HepG2 (cell line): ENCODE measurements at regions not wholly inside any gene's neighbourhood (a gene's known extent, or its start where the extent isn't known, plus 50 kb on each side); places are given as distances from the start of the nearest gene placed in this dataset.

Experiments
- FLYWCH1 ChIP-seq: sonication (generic); formaldehyde crosslinking; IDR thresholded peaks from 2 replicates; pipeline ENCODE4 v1.8.1; 2023; ENCODE audit warnings: mild to moderate bottlenecking, missing genetic modification reagents
- FOXM1 ChIP-seq: sonication (generic); formaldehyde crosslinking; IDR thresholded peaks from 2 replicates; pipeline ENCODE4 v1.5.0; 2020; ENCODE audit warnings: missing genetic modification reagents
- HCFC1 ChIP-seq: fragments of 150-350 bp; IDR thresholded peaks from 2 replicates; pipeline ENCODE4 v1.6.1; 2014; ENCODE audit warnings: low read depth, low read length
- MED13 ChIP-seq: sonication (generic); formaldehyde crosslinking; IDR thresholded peaks from 2 replicates; pipeline ENCODE4 v1.5.0; 2020; ENCODE audit warnings: missing genetic modification reagents
- RBM22 ChIP-seq: fragments of 200-400 bp; formaldehyde crosslinking; optimal IDR thresholded peaks from 2 replicates; pipeline ENCODE3; 2017; ENCODE audit warnings: mild to moderate bottlenecking, low read length, moderate library complexity
- SKI ChIP-seq: fragments of 450-650 bp; IDR thresholded peaks from one replicate; pipeline ENCODE4 v1.6.1; 2018; ENCODE audit warnings: mild to moderate bottlenecking; ENCODE audit not compliant: partially characterized antibody
- TBL1XR1 ChIP-seq: fragments of 150-350 bp; IDR thresholded peaks from 2 replicates; pipeline ENCODE4 v1.6.1; 2014; ENCODE audit warnings: borderline replicate concordance, low read length; ENCODE audit not compliant: partially characterized antibody
- TEAD3 ChIP-seq: optimal IDR thresholded peaks from 2 replicates; pipeline ENCODE3; 2016; ENCODE audit warnings: borderline replicate concordance
- TMF1 ChIP-seq: sonication (generic); formaldehyde crosslinking; IDR thresholded peaks from 2 replicates; pipeline ENCODE4 v1.8.1; 2022; ENCODE audit warnings: low read depth, missing genetic modification reagents
- TRIM22 ChIP-seq: fragments of 450-650 bp; IDR thresholded peaks from 2 replicates; pipeline ENCODE4 v1.6.1; 2017
- ZHX1 ChIP-seq: sonication (generic); formaldehyde crosslinking; IDR thresholded peaks from 2 replicates; pipeline ENCODE4 v1.8.1; 2022; ENCODE audit warnings: low read depth, mild to moderate bottlenecking, missing genetic modification reagents
- ZNF678 ChIP-seq: sonication (generic); formaldehyde crosslinking; IDR thresholded peaks from 2 replicates; pipeline ENCODE4 v1.4.0; 2020; ENCODE audit warnings: mild to moderate bottlenecking, missing genetic modification reagents
- TF ChIP-seq, protein P1 (sequence below), 2 experiments: sonication (generic) in 1 of 2; formaldehyde crosslinking in 1 of 2; IDR thresholded peaks; 2 replicates each; pipeline versions ENCODE4 v1.4.0 to v1.6.1; 2016 to 2020; ENCODE audit warnings: borderline replicate concordance in 1 of 2, low read depth in 1 of 2, mild to moderate bottlenecking in 1 of 2, missing genetic modification reagents in 1 of 2
- TF ChIP-seq, protein P2 (sequence below): sonication (generic); formaldehyde crosslinking; IDR thresholded peaks from 2 replicates; pipeline ENCODE4 v1.4.0; 2020; ENCODE audit warnings: mild to moderate bottlenecking, missing genetic modification reagents
- TF ChIP-seq, protein P3 (sequence below), 2 experiments: sonication (generic) in 1 of 2; formaldehyde crosslinking in 1 of 2; IDR thresholded peaks; 2 replicates each; pipeline versions ENCODE4 v1.5.1 to v1.6.1; 2011 to 2020; ENCODE audit warnings: borderline replicate concordance in 1 of 2, low read depth in 1 of 2, low read length in 1 of 2, mild to moderate bottlenecking in 1 of 2, missing genetic modification reagents in 1 of 2, moderate library complexity in 1 of 2
- TF ChIP-seq, protein P4 (sequence below): sonication (generic); formaldehyde crosslinking; IDR thresholded peaks from 2 replicates; pipeline ENCODE4 v1.5.1; 2020; ENCODE audit warnings: missing genetic modification reagents, mild to moderate bottlenecking, borderline replicate concordance

DNA sequence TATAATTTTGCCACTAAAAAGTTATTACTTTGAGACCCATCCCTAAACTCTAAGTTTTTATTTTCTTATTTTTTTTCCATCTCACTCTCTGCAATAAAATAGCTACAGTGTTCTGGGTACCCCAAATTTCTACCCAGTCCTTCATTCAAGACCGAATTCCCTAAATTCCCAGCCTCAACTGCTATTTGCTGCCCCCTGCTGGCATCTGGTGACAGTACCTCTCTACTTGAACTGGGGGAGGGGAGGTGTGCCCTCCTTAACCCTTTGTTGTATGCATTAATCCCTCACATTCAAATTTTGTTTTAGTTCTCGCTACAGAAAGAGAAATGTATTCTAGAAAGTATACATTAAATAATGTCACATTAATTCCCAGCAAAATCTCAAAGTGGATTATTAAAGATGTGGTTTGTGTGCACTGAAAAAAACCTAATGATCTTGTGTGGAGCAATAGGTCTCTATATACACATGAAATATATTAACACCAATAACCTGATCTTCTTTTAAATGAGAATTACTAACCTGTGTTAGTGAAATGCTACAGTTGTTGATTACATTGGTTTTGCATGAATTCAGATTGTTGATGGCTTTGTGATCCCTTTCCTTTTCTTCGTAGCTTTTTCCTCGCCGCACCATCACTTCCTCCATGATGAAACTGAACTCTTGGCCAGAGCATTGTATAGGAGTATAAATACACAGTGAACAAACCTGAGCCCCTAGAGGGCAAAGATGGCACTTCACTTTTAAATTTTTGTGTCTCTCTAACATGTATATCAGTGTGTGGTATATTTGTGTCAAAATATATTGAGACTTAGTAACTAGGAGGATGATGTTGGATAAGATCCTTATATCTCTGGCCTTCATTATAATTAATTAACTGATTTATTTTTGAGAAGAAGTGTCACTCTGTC lies 590.0 kb downstream of the METTL15 start (continued):
- TF ChIP-seq, protein P1, sequence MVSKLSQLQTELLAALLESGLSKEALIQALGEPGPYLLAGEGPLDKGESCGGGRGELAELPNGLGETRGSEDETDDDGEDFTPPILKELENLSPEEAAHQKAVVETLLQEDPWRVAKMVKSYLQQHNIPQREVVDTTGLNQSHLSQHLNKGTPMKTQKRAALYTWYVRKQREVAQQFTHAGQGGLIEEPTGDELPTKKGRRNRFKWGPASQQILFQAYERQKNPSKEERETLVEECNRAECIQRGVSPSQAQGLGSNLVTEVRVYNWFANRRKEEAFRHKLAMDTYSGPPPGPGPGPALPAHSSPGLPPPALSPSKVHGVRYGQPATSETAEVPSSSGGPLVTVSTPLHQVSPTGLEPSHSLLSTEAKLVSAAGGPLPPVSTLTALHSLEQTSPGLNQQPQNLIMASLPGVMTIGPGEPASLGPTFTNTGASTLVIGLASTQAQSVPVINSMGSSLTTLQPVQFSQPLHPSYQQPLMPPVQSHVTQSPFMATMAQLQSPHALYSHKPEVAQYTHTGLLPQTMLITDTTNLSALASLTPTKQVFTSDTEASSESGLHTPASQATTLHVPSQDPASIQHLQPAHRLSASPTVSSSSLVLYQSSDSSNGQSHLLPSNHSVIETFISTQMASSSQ (IDR thresholded peaks at IDR 0.05; ENCODE audit: low read depth), result no peak
- TF ChIP-seq, protein P1 (CRISPR knock-in tag; IDR thresholded peaks at IDR 0.05; ENCODE audit: borderline replicate concordance), result no peak
- TF ChIP-seq TRIM22 (no peak), TBL1XR1 (no peak), HCFC1 (no peak), RBM22 (no peak), FOXM1 (CRISPR knock-in tag) (no peak), MED13 (CRISPR knock-in tag) (no peak), TMF1 (CRISPR knock-in tag) (no peak), SKI (no peak), FLYWCH1 (CRISPR knock-in tag) (no peak), ZHX1 (CRISPR knock-in tag) (no peak), ZNF678 (CRISPR knock-in tag) (no peak), TEAD3 (CRISPR knock-in tag) (peak; percentile 55)
- TF ChIP-seq, protein P2, sequence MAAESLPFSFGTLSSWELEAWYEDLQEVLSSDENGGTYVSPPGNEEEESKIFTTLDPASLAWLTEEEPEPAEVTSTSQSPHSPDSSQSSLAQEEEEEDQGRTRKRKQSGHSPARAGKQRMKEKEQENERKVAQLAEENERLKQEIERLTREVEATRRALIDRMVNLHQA, result no peak
- TF ChIP-seq, protein P3, sequence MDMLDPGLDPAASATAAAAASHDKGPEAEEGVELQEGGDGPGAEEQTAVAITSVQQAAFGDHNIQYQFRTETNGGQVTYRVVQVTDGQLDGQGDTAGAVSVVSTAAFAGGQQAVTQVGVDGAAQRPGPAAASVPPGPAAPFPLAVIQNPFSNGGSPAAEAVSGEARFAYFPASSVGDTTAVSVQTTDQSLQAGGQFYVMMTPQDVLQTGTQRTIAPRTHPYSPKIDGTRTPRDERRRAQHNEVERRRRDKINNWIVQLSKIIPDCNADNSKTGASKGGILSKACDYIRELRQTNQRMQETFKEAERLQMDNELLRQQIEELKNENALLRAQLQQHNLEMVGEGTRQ (IDR thresholded peaks at IDR 0.05; ENCODE audit: low read depth, low read length), result no peak
- TF ChIP-seq, protein P3 (CRISPR knock-in tag; IDR thresholded peaks at IDR 0.05; ENCODE audit: borderline replicate concordance), result no peak
- TF ChIP-seq, protein P4, sequence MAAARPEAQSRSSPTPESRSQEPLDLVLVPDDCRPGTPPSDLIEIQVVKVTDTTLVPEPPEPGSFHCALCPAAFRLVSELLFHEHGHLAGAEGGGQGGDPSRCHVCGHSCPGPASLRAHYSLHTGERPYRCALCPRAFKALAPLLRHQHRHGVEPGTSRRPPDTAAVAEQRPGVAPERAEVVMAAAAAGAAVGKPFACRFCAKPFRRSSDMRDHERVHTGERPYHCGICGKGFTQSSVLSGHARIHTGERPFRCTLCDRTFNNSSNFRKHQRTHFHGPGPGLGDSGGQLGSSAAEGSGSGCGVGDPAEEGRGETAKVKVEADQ (CRISPR knock-in tag), result no peak
